Peyer's patch (tissue), 4 donors: ENCODE measurements at regions not wholly inside any gene's neighbourhood (a gene's known extent, or its start where the extent isn't known, plus 50 kb on each side); places are given as distances from the start of the nearest gene placed in this dataset.

Experiments
- POLR2A ChIP-seq, 2 donors: fragments of 450-650 bp; IDR thresholded peaks; one replicate each; pipeline ENCODE4 v1.5.1; 2017; ENCODE audit warnings: antibody characterized with exemption in 2 of 2, mild to moderate bottlenecking in 2 of 2, moderate library complexity in 2 of 2
- TF ChIP-seq, protein P1 (sequence below), 6 experiments: fragments of 450-650 bp in 4 of 6; fragments of 200-600 bp in 2 of 6; sonication (generic) in 1 of 6; IDR thresholded peaks; one replicate each; pipeline ENCODE4 v1.5.1; 2017 to 2019; ENCODE audit warnings: antibody characterized with exemption in 6 of 6, mild to moderate bottlenecking in 3 of 6, moderate library complexity in 1 of 6

DNA sequence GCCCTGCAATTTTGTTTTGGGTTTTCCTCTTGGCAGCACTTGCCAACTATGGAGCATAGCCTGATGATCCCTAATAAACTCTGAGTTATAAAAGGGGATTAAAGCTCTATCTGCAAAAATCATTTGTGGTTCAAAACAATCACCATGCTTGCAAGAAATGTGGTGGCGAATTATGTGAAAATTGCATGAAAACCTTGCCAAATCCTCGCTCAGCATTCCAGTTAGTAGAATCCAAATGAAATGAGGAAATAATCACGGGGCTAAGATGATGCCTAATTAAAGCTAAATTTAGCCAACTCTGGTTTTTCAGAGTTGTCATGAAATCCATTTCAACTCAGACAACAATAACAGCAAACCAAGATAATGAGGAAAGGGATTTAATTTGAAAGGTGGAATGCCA lies 73.0 kb upstream of the PROK2 start:
- TF ChIP-seq, protein P1, sequence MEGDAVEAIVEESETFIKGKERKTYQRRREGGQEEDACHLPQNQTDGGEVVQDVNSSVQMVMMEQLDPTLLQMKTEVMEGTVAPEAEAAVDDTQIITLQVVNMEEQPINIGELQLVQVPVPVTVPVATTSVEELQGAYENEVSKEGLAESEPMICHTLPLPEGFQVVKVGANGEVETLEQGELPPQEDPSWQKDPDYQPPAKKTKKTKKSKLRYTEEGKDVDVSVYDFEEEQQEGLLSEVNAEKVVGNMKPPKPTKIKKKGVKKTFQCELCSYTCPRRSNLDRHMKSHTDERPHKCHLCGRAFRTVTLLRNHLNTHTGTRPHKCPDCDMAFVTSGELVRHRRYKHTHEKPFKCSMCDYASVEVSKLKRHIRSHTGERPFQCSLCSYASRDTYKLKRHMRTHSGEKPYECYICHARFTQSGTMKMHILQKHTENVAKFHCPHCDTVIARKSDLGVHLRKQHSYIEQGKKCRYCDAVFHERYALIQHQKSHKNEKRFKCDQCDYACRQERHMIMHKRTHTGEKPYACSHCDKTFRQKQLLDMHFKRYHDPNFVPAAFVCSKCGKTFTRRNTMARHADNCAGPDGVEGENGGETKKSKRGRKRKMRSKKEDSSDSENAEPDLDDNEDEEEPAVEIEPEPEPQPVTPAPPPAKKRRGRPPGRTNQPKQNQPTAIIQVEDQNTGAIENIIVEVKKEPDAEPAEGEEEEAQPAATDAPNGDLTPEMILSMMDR (IDR thresholded peaks at IDR 0.05) = no peak
- TF ChIP-seq POLR2A (IDR thresholded peaks at IDR 0.05) = no peak
